Muscle of arm (tissue), 1 donor: ENCODE measurements at regions not wholly inside any gene's neighbourhood (a gene's known extent, or its start where the extent isn't known, plus 50 kb on each side); places are given as distances from the start of the nearest gene placed in this dataset.

Experiments used
- DNase-seq: peaks from one replicate; pipeline ENCODE4 v3.0.0-alpha.2; 2013

DNA sequence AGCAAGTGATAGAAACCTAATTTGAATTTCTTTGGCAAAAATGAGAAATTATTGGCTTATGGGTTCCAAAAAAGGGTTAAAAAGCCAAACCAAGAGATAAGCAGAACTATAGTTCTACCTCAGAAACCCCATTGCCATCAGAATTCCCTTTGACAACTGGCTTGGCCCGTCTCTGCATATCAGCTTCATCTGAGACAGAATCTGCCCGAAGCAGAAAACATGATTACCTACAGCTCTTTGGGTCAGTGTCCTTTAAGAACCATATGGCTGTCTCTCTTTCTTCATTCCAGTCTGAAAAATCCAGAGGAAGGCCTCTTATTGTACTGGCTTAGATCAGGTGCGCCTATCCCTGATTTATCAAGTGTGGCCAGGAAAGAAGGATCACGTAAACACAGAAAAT lies 49.8 kb upstream of the AGPS start:
- no peak for DNase-seq
